GM12864 (cell line): ENCODE measurements at regions not wholly inside any gene's neighbourhood (a gene's known extent, or its start where the extent isn't known, plus 50 kb on each side); places are given as distances from the start of the nearest gene placed in this dataset.
"Not testable (repeated sequence)": the region's sequence is repeated elsewhere in the genome, so short reads cannot be mapped to it uniquely, and the experiment has no call there.

Experiments
- DNase-seq: peaks from one replicate; pipeline ENCODE4 v3.0.0-alpha.2; 2011; ENCODE audit warnings: low read depth
- H3K4me3 ChIP-seq: 2 replicates; pipeline ENCODE4 v1.5.1; 2011; ENCODE audit warnings: mild to moderate bottlenecking, low read depth, low read length, control low read depth
- TF ChIP-seq, protein P1 (sequence below): IDR thresholded peaks from 2 replicates; pipeline ENCODE4 v1.5.1; 2011; ENCODE audit warnings: low read depth, mild to moderate bottlenecking, moderate library complexity, low read length, control low read depth, inconsistent platforms; ENCODE audit errors: missing control alignments

DNA sequence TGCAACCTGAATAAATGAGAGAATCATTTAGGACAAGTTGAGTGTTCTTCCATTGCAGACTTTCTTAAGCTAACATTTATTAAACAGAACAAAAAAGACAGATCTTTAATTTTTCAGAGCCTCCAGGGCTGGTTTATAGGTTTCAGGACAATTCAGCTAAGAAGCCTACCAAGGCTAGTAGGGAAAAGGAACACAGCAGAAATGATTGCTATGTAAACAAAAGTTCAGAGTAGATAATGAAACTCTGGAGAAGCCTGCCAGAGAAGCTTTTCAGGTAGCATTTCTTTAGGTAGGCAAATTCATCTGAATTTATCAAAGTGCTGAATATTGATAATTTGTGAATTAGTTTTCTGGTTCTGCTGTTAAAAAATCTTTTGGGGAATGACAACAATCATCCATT lies 264.2 kb downstream of the DEPDC1B start:
- no peak overlapping the region for H3K4me3 ChIP-seq
- TF ChIP-seq, protein P1, sequence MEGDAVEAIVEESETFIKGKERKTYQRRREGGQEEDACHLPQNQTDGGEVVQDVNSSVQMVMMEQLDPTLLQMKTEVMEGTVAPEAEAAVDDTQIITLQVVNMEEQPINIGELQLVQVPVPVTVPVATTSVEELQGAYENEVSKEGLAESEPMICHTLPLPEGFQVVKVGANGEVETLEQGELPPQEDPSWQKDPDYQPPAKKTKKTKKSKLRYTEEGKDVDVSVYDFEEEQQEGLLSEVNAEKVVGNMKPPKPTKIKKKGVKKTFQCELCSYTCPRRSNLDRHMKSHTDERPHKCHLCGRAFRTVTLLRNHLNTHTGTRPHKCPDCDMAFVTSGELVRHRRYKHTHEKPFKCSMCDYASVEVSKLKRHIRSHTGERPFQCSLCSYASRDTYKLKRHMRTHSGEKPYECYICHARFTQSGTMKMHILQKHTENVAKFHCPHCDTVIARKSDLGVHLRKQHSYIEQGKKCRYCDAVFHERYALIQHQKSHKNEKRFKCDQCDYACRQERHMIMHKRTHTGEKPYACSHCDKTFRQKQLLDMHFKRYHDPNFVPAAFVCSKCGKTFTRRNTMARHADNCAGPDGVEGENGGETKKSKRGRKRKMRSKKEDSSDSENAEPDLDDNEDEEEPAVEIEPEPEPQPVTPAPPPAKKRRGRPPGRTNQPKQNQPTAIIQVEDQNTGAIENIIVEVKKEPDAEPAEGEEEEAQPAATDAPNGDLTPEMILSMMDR: no peak
- DNase-seq: no peak

DNA sequence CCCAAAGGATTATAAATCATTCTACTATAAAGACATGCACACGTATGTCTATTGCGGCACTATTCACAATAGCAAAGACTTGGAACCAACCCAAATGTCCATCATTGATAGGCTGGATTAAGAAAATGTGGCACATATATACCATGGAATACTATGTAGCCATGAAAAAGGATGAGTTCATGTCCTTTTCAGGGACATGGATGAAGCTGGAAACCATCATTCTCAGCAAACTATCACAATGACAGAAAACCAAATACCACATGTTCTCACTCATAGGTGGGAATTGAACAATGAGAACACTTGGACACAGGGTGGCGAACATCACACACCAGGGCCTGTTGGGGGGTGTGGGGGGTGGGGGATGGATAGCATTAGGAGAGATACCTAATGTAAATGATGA lies 273.8 kb downstream of the DEPDC1B start:
- not testable (repeated sequence) for DNase-seq, H3K4me3 ChIP-seq

- H3K4me3 ChIP-seq, DNase-seq: not testable (repeated sequence)
Measured at GRCh38 chr5:60420773-60421172, 279.2 kb downstream of the DEPDC1B start.

DNA sequence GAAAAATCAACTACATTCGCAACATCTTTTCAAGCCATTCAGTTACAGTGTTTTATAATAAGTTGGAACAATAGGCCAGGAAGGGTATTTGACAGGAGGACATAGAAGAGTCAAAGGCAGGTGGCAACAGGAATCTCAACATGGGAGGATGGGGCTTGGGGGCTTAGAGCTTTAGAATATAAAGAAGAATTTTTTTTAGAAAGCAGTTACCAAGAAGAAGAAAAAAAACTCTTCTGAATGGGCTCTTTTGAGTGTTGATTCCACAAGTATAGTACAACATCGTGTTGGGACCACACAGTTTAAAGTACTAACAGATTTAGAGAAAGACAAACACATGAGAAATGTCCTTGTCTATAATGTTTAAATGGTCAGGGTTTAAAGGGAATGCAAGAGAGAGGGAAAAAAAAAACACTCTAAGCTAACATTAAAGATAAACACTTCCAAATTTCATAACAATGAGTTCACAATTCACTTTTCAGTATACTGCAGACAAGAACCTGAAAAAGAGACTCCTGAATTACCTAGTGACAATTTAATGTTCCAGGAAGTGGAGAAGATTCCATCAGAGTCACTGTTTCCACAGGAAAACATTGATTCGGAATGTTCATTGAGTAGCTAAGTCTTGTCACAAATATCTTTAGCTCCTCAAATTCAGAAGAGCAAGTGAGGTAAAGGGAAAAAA lies 282.3 kb downstream of the DEPDC1B start:
- H3K4me3 ChIP-seq: no peak overlapping the region
- DNase-seq: no peak
- TF ChIP-seq, protein P1: no peak

DNA sequence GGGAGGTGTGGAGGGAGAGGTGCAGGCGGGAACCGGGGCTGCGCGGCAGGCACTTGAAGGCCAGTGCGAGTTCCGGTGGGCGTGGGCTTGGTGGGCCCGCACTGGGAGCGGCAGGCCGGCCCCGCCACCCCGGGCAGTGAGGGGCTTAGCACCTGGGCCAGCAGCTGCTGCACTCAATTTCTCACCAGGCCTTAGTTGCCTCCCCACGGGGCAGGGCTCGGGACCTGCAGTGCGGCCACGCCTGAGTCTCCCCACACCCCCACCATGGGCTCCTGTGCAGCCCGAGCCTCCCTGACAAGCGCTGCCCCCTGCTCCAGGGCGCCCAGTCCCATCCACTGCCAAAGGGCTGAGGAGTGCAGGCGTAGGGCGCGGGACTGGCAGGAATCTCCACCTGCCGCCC lies 284.5 kb downstream of the DEPDC1B start:
- no peak for DNase-seq
- TF ChIP-seq, protein P1: no peak

DNA sequence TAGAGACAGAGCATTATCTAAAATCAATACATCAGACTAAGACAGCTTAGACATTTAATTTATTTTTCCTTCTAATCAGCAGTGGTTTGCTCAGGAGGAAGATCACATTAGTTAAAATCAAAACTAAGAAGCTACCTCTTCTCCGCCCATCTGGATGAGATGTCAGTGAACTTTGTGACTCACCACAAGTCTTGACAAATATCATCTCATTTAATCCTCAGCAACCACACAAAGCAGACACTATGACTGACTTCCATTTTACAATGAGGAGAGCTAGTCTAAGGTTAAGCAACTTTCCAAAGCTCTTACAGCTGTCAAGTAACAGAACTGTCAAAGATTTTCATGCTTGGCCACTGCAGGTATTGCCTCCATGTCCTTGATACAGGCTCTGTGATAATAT lies 289.5 kb downstream of the DEPDC1B start:
- DNase-seq: no peak
- H3K4me3 ChIP-seq: no peak overlapping the region
- TF ChIP-seq, protein P1: no peak

More for the DNA sequence above, 284.5 kb downstream of the DEPDC1B start:
- H3K4me3 ChIP-seq: no peak overlapping the region

- no peak for DNase-seq
- H3K4me3 ChIP-seq: no peak overlapping the region
- TF ChIP-seq, protein P1: no peak
Measured at GRCh38 chr5:60404171-60404570, 295.8 kb downstream of the DEPDC1B start.

DNA sequence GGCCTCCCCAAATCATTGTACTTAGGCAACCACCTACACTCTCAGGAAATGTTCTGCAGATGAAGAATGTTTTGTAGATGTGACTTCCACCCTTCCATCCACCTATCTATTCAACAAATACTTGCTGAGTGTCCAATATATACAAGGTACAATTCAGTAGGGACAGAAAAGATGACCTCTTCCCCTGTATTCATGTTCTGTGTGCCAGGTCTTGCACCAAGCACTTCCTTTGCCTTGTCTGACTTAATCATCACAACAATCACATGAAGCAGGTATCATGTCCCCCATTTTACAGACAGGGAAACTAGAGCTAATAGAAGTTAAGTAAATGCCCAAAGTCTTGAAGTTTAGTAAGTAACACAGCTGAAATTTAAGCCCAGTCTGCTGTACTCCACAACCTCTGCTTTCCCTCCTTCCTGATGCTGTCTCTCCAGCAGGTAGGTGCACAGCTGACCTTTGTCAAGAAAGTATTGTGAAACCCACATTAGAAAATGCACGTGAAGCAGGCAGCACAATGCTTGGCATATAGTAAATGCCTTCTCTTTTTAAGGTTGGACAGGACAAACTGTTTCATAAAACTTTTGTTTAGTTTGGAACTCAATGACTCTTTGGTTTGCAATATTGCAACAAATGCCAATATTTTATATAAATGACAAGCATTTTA lies 296.5 kb downstream of the DEPDC1B start:
- TF ChIP-seq, protein P1: no peak
- no peak overlapping the region for H3K4me3 ChIP-seq
- no peak for DNase-seq
